NB4 (cell line): ENCODE measurements at regions not wholly inside any gene's neighbourhood (a gene's known extent, or its start where the extent isn't known, plus 50 kb on each side); places are given as distances from the start of the nearest gene placed in this dataset.

ENCODE experiments used
- CTCF ChIP-seq: IDR thresholded peaks from one replicate; pipeline ENCODE4 v1.5.1; 2012; ENCODE audit warnings: low read depth, low read length
- MAX ChIP-seq: IDR thresholded peaks from 2 replicates; pipeline ENCODE4 v1.6.1; 2011; ENCODE audit warnings: low read depth, low read length
- MYC ChIP-seq: IDR thresholded peaks from 2 replicates; pipeline ENCODE4 v1.6.1; 2011; ENCODE audit warnings: low read depth, low read length
- POLR2A ChIP-seq: IDR thresholded peaks from 2 replicates; pipeline ENCODE4 v1.6.1; 2011; ENCODE audit warnings: mild to moderate bottlenecking; ENCODE audit not compliant: insufficient read length; ENCODE audit errors: extremely low read depth

GRCh38 chr9:126017758-126018157, 270.6 kb downstream of the PBX3 start:
- TF ChIP-seq POLR2A (no peak), CTCF (no peak), MAX (no peak), MYC (no peak)
